NB4 (cell line): ENCODE measurements at regions not wholly inside any gene's neighbourhood (a gene's known extent, or its start where the extent isn't known, plus 50 kb on each side); places are given as distances from the start of the nearest gene placed in this dataset.

ENCODE experiments used
- DNase-seq: peaks from one replicate; pipeline ENCODE4 v3.0.0; 2010; ENCODE audit warnings: low read depth
- H3K4me3 ChIP-seq: one replicate; pipeline ENCODE4 v1.5.1; 2011; ENCODE audit warnings: mild to moderate bottlenecking, low read depth, low read length, moderate library complexity
- MYC ChIP-seq: IDR thresholded peaks from 2 replicates; pipeline ENCODE4 v1.6.1; 2011; ENCODE audit warnings: low read depth, low read length
- POLR2A ChIP-seq: IDR thresholded peaks from 2 replicates; pipeline ENCODE4 v1.6.1; 2011; ENCODE audit warnings: mild to moderate bottlenecking; ENCODE audit not compliant: insufficient read length; ENCODE audit errors: extremely low read depth
- TF ChIP-seq, protein P1 (sequence below): IDR thresholded peaks from one replicate; pipeline ENCODE4 v1.5.1; 2012; ENCODE audit warnings: low read depth, low read length
- TF ChIP-seq, protein P2 (sequence below): IDR thresholded peaks from 2 replicates; pipeline ENCODE4 v1.6.1; 2011; ENCODE audit warnings: low read depth, low read length

DNA sequence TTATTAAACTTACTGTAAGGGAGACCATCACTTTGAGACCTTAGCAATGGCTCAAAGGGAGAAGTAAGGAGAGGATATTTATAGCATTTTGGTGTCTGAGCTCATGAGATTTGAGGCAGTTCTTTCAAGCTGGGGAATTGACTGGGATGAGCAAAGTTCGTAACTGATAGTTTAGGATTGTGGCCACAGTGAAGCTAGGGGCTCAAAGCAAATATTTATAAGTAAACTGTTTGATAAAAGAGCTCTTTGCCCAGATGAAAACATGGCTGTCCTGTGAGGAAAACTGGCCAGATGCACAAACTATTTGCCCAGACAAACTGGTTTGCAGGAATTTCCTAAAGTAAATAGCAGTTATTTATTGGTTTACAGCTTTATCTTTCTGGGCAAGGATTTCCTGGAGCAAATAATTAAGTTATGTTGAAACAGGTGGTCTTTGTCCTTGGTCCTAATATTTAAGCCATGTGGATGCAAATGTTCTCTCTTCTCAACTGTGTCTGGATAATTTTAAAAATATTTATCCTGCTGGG is 59.7 kb upstream of the TMTC4 start:
- DNase-seq: no peak
- H3K4me3 ChIP-seq: no peak overlapping the region
- TF ChIP-seq, protein P1, sequence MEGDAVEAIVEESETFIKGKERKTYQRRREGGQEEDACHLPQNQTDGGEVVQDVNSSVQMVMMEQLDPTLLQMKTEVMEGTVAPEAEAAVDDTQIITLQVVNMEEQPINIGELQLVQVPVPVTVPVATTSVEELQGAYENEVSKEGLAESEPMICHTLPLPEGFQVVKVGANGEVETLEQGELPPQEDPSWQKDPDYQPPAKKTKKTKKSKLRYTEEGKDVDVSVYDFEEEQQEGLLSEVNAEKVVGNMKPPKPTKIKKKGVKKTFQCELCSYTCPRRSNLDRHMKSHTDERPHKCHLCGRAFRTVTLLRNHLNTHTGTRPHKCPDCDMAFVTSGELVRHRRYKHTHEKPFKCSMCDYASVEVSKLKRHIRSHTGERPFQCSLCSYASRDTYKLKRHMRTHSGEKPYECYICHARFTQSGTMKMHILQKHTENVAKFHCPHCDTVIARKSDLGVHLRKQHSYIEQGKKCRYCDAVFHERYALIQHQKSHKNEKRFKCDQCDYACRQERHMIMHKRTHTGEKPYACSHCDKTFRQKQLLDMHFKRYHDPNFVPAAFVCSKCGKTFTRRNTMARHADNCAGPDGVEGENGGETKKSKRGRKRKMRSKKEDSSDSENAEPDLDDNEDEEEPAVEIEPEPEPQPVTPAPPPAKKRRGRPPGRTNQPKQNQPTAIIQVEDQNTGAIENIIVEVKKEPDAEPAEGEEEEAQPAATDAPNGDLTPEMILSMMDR: no peak
- TF ChIP-seq POLR2A: no peak
- TF ChIP-seq, protein P2, sequence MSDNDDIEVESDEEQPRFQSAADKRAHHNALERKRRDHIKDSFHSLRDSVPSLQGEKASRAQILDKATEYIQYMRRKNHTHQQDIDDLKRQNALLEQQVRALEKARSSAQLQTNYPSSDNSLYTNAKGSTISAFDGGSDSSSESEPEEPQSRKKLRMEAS: no peak
- TF ChIP-seq MYC: no peak

DNA sequence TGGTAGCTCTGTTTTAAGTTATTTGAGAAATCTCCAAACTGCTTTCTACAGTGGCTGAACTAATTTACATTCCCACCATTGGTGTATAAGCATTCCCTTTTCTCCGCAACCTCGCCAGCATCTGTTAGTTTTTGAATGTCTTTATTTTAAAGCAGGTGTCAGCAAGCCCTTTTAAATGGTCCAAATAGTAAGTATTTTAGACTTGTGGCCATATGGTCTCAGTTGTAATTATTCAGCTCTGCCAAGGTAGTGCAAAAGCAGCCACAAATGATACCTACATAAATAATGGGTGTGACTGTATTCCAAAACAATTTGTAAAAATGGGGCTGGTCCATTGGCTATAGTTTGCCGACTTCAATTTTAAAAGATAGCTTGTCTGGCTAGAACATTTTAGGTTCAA is 58.7 kb upstream of the TMTC4 start:
- no peak for DNase-seq
- no peak overlapping the region for H3K4me3 ChIP-seq
- TF ChIP-seq MYC (no peak), POLR2A (no peak)
- TF ChIP-seq, protein P2: no peak
- TF ChIP-seq, protein P1: no peak

DNA sequence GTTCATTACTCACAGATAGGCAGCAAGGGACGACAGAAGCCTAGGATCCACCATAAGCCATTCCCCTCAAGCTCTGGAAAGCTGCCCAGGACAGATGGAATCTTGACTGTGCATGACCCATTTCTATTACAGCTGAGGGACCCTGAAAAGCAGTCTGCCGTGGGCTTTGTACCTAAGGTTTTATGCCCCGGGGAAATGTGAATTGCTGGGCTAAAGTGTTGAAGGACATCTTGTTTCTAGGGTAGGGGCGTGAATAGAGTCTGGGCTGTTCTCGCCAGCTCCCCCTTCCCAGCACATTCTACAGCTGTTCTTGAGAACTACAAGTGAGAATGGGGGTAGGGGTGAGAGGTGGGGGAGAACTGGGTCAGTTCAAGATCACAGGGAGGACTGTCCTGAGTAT is 53.6 kb upstream of the TMTC4 start:
- no peak for DNase-seq
- no peak overlapping the region for H3K4me3 ChIP-seq
- TF ChIP-seq, protein P1: no peak
- TF ChIP-seq POLR2A (no peak), MYC (no peak)
- TF ChIP-seq, protein P2: no peak

DNA sequence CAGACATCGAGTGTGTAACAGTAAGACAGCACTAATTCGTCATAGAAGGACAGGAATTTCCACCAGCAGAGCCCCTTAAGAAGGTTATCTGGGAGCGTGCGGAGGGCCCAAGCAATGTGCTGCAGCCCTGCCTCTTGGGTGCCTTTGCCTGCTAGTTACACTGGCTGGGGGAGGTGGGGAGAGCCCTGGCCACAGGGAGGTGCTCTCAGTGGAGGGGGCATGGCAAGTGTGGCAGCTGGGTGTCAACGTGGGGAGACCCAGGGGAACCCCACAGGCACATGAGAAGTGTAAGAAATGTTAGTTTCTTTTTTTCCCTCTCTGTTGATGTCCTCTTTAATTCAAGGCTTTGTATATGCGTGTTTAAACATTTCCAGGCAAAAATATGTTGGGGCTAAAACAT is 50.9 kb upstream of the TMTC4 start:
- H3K4me3 ChIP-seq: no peak overlapping the region
- TF ChIP-seq, protein P2: no peak
- no peak for TF ChIP-seq MYC
- TF ChIP-seq, protein P1: no peak
- TF ChIP-seq POLR2A: no peak
- no peak for DNase-seq

DNA sequence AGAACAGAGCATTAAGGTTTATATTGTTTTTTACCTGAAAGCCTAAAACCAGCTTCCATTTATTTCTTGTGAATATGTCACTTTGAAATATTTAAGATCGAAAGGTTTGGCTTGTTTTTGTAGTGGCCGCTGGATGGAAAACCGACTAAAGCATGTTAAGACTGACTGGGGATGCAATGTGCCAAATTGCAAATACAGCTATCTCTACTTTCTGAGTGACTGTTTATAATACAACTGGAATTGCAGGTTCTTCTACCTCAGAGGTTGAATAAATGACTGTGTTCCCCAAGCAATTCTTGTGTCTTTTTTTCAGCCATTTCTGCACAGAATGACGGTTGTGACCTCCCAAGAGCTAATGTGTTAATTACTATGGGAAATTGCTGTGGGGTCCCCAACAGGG is 50.0 kb upstream of the TMTC4 start:
- DNase-seq: no peak
- no peak overlapping the region for H3K4me3 ChIP-seq
- TF ChIP-seq, protein P1: no peak
- TF ChIP-seq, protein P2: no peak
- TF ChIP-seq MYC (no peak), POLR2A (no peak)
